EH (cell line): ENCODE measurements at regions not wholly inside any gene's neighbourhood (a gene's known extent, or its start where the extent isn't known, plus 50 kb on each side); places are given as distances from the start of the nearest gene placed in this dataset.
A peak's percentile ranks its signal among the peaks of the same experiment; 100 is the strongest.

Experiments
- DNase-seq: peaks from one replicate; pipeline ENCODE4 v3.0.0-alpha.2; 2015; ENCODE audit warnings: low read depth

DNA sequence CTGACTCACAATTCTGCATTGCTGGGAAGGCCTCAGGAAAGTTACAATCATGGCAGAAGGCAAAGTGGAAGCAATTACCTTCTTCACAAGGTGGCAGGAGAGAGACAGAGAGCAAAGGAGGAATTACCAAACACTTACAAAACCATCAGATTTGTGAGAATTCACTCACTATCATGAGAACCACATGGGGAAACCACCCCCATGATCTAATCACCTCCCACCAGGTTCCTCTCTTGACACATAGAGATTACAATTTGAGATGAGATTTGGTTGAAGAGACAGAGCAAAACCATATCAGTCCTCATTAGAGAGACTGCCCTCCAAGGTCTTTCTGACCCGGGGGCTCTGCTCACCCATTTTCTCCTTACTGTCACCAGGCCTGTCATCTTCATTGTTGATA lies 1582.3 kb upstream of the TMEM132C start:
- no peak for DNase-seq

GRCh38 chr12:126685636-126686035 lies 1581.3 kb upstream of the TMEM132C start:
- no peak for DNase-seq

DNA sequence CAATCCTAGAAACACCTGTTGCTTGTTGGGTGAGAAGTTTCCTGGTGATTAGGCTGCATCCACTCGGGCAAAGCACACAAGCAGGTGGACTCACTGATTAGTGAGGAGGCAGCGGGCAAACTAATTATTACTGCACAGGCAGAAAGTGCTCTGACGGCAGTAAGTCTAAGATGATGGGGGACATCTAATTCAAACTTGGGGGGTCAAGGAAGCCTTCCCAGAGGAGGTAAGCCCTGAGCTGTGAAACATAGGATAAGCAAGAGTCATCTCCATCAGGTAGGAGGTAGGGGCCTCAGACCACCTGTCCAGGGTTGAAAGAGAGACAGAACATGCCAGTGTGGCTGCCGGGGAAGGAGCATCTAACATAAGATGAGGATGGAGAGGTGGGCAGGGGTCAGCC lies 1578.4 kb upstream of the TMEM132C start:
- DNase-seq: no peak

GRCh38 chr12:126700096-126700495 lies 1566.9 kb upstream of the TMEM132C start:
- no peak for DNase-seq

GRCh38 chr12:126704609-126705008 lies 1562.4 kb upstream of the TMEM132C start:
- no peak for DNase-seq

DNA sequence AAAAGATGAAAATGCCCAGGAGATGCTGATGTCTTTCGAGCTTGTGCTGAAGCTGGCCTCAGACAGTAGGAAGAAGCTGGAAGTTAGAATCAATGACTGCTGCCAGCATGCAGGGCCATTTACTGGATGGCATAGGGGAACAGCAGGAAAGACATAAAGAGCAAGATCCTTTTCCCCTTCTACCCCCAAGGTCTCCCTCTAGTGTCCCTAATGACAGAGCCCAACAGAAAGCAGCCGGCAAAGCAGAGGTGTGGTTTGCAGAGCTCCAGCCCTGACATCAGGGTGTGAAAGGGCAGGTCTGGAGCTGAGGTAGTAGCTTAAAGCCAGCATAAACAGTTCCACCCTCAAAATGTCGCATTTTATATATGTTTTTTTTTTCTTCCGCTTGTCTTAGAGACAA lies 1560.7 kb upstream of the TMEM132C start:
- peak; percentile 1 for DNase-seq

- DNase-seq: peak; percentile 70
Measured at GRCh38 chr12:126708492-126708896, 1558.5 kb upstream of the TMEM132C start.

DNA sequence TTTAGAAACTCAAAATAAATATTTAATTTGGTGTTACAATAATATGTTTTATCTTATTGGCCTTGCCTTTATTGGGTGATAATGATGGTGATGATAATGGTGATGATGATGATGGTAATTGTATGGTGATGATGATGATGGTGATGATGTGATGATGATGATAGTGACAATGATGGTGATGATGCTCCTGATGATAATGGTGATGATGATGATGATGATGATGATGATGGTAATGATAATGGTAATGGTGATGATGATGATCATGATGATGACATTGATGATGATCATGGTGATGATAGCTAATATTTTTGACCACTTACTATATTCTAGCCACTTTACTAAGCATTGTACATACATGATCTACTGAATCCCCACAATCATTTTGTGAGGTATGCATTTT lies 1548.6 kb upstream of the TMEM132C start:
- DNase-seq: no peak

DNA sequence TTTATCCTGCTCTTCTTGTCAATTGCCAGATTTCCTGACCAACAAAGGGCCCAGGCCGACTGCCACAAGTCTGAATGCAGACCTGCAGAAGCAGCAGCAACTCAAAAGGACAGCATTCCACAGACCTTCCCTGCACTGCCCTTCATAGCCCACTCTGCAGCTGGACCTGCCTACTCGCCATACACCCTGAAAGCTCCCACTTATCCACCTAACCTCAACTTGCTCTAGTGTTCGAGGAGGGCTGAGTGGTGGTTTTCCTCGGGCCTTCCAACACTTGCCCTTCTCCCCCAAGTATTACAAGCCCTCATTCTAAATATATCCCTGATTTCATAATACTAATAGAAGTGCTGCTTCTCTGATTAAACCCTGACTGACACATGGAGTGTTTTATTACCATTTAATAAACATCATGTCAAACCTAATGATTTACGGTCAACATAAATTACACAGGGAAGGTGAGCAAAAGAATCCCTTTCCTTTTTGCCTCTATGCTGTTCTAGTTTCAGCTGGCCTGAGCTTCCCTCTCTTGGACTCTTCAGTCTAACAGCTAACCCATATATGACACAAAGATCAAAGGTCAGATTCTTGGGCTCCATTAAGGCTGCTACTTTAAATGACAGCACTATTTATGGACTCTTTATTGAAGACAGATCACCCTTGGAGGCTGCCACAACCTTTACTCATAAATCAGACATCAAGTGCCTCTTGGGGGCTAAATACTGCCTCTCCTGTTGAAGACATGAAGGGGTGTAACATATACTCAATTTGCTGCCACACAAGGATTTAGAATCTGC lies 1546.9 kb upstream of the TMEM132C start:
- DNase-seq: no peak

GRCh38 chr12:126726481-126727217 lies 1540.3 kb upstream of the TMEM132C start:
- DNase-seq: no peak

DNA sequence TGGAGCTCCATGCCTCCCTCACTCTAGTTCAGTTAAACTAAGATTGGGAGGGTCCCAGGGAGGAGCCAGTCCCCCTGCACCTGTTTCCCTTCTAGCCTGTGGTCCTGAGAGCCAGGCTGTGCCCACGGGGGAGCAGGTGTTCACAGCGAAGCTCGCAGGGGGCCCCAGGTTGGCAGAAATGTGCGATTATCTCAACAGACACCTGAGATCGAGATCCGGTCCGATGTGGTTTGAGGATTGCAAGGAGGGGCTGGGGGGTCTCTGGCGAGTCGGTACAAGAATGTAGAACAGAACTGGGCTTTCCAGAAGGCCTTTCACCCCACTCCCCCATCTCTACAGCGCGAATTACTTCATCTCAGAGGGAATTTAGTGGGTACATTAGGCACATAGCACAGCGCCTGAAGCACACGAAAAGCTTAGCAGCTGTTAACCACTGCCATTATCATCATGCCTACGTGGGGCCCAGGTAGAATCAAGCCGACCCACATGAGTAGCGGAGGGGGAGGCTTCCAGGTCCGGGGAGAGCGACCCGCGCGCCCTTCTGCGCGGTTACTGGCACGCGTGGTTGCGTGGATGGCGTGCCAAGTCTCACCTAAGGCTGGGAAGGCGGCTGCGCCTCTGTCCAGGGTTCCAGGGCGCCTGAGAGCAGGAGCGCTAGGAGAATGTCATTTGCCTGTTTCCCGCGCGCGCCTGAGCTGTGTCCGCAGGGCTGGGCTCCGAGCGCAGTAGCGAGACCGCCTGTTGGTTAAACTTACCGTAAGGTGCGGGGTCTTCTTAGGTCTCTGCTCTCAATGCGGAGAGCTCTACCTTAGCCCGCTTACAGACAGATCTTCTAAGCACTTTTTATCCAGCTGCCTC lies 1539.5 kb upstream of the TMEM132C start:
- DNase-seq: no peak

DNA sequence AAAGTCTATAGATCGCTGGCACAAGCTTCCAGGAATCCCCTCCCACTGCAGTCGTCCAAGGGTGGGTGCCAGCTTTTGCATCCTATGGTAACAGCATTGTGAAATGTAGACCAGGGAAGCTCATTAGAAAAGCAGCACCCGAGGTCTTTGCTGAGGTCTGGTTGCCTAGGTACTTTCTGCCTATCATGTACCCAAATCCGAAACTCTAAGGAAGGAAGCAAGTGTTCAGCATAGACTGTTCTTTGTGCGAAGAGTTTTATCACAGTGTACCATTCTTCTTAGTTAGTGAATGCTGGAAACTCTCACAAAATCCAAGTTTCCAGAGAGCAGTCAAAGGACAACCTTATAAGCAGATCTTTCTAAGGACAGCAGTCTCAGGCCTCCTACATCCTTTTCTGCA lies 1532.7 kb upstream of the TMEM132C start:
- no peak for DNase-seq

DNA sequence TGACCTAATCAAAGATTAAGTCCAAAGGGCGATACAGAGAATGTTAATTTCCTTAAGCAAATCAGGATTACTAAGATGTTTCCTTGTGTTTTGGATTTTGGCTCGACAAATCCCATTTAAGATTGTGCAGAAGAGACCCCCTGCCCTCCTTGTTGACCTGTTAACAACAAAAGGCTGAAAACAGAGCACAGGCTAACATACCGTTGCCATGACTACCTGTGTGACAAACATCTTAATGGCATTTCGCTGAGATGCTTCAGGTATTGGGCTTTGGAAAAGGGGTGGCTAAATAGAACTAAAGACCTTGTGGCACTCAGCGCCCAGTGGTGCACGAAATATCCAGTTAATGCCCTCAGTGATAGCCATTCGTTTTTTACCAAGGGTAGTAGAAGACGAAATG lies 1532.3 kb upstream of the TMEM132C start:
- DNase-seq: no peak

- no peak for DNase-seq
Measured at GRCh38 chr12:126741536-126742240, 1525.3 kb upstream of the TMEM132C start.

GRCh38 chr12:126742241-126742641 lies 1524.7 kb upstream of the TMEM132C start:
- no peak for DNase-seq

DNA sequence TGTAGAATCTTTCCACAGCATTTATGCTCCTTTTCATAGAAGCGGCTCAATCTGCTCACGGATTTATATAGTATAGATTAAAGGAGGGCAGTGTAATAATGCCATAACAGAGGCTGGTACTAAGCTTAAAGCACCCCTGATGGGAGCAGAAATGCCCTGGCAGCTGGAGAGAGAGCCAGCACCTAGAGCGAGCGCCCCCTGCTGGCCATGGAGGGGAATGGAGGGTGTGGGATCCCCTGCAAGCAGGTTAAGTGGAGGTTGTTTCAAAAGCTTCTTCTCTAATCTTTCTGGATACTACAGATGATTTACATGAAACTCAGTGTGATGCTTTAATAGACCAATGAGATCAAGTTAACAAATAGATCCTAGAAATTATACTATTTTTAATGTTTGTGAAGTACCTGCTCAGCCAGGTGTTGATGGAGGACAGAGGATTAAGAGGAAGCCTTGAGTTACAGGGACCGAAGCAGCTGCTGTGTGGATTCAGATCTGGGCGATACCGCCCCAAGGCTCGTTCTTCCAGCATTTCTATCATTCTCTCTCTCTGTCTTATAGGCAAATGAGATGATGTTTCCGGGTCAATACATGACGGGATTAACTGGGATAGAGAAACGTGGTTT lies 1519.3 kb upstream of the TMEM132C start:
- DNase-seq: peak; percentile 40

DNA sequence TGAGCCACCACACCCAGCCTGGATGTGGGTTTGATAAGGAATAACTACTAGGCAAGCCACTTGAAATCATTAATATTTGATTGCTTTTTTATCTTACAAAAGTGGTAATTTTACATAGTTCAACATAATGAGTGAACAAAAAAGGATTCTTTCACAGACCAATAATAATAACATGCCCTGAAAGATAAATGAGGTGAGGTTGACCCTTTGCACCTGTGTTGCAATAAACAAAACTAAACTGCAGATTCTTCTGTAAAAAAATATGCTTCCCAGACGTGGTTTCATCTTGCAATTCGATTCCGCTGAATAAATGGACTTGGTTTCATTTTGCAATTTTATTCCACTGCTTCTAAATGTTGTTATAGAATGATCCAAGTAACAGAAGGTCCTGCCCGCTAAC lies 1514.9 kb upstream of the TMEM132C start:
- DNase-seq: no peak

DNA sequence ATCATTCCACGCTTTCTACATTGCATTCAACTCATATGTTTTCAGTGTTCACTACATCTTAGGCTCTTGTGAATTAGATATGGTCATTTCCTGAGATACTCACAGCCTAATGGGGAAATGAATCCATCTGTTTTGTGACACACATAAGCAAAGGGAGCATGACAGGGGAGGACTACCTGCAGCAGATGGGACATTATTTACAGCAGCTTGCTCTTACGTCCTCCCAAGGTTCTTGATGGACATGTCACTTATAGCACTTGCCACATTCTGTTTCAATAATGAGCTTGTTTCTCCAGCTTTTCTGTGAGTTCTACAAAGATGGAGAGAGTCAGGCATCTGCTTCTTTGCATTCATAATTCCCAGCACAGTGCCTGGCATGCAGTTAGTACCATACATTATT lies 1509.6 kb upstream of the TMEM132C start:
- DNase-seq: no peak

DNA sequence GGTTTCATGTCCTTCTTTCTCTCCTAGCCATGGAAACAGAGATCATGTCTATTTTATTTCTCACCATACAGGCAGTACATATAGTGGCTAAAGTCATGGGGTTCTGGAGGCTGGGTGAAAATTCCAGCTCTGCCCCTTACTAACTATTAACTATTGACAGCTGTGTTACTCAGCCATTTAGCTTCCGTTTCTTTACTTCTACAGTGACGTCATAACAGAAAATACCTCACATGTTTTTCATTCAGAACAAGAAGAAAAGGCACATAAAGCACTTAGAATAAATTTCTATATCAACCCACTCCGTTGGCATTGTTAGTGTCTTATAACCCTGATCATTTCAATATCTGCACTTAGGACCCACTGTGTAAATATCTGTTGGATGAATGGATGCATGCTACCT lies 1506.9 kb upstream of the TMEM132C start:
- DNase-seq: no peak

- no peak for DNase-seq
Measured at GRCh38 chr12:126761420-126761819, 1505.5 kb upstream of the TMEM132C start.

- DNase-seq: no peak
Measured at GRCh38 chr12:126762150-126762549, 1504.8 kb upstream of the TMEM132C start.

DNA sequence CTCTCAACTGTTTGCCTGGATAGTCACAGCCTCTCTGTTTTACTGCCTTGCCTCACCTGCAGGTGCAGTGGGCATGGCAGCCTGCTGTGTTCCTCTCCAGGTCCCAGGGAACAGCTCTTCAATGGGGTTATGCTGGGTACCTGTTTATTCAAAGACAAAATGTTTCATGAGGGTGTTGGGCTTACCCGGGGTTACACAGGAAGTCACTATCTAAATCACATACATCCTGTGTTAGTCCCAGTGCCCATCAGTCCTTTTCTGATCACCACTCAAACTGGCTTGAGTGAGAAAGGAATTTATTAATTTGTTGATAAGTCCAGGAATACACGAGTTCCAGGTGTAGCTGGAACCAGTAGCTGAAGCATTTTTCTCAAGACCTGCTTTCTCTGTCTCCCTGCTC lies 1503.6 kb upstream of the TMEM132C start:
- no peak for DNase-seq
